ENCODE measurements at regions not wholly inside any gene's neighbourhood (a gene's known extent, or its start where the extent isn't known, plus 50 kb on each side); places are given as distances from the start of the nearest gene placed in this dataset.

DNA sequence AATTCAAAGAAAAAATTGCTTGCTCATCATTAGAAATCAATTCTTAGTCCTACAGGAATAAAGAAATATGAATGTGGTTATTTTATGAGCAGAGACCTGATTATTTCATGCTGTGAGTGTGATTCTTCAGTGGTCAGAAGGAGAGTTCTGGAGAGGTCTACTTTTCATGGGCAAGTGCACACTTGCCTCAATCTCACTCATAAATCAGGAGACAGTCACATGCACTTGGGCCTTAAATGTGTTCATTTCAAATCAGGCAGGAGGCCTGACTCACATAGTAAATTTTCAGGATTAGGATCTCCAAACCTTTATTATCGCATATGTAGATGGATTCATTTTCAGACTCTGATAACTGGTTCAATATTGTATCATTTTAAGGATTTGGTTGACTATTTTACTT lies 323.2 kb upstream of the CCNH start:
- H3K36me3 ChIP-seq (ENCODE audit: control insufficient read depth, insufficient read depth, low read length): no peaks in the 10 kb centered on the region
- H3K9me3 ChIP-seq (ENCODE audit: control insufficient read depth, insufficient read depth, low read depth, low read length): no peaks in the 10 kb centered on the region
- ChIA-PET POLR2A (no interaction called here), CTCF (no interaction called here)
- BruUV-seq (replicated peaks): no TSS peak
- TF ChIP-seq, protein P1, sequence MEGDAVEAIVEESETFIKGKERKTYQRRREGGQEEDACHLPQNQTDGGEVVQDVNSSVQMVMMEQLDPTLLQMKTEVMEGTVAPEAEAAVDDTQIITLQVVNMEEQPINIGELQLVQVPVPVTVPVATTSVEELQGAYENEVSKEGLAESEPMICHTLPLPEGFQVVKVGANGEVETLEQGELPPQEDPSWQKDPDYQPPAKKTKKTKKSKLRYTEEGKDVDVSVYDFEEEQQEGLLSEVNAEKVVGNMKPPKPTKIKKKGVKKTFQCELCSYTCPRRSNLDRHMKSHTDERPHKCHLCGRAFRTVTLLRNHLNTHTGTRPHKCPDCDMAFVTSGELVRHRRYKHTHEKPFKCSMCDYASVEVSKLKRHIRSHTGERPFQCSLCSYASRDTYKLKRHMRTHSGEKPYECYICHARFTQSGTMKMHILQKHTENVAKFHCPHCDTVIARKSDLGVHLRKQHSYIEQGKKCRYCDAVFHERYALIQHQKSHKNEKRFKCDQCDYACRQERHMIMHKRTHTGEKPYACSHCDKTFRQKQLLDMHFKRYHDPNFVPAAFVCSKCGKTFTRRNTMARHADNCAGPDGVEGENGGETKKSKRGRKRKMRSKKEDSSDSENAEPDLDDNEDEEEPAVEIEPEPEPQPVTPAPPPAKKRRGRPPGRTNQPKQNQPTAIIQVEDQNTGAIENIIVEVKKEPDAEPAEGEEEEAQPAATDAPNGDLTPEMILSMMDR (IDR thresholded peaks at IDR 0.05): no peak
- TF ChIP-seq, protein P2, sequence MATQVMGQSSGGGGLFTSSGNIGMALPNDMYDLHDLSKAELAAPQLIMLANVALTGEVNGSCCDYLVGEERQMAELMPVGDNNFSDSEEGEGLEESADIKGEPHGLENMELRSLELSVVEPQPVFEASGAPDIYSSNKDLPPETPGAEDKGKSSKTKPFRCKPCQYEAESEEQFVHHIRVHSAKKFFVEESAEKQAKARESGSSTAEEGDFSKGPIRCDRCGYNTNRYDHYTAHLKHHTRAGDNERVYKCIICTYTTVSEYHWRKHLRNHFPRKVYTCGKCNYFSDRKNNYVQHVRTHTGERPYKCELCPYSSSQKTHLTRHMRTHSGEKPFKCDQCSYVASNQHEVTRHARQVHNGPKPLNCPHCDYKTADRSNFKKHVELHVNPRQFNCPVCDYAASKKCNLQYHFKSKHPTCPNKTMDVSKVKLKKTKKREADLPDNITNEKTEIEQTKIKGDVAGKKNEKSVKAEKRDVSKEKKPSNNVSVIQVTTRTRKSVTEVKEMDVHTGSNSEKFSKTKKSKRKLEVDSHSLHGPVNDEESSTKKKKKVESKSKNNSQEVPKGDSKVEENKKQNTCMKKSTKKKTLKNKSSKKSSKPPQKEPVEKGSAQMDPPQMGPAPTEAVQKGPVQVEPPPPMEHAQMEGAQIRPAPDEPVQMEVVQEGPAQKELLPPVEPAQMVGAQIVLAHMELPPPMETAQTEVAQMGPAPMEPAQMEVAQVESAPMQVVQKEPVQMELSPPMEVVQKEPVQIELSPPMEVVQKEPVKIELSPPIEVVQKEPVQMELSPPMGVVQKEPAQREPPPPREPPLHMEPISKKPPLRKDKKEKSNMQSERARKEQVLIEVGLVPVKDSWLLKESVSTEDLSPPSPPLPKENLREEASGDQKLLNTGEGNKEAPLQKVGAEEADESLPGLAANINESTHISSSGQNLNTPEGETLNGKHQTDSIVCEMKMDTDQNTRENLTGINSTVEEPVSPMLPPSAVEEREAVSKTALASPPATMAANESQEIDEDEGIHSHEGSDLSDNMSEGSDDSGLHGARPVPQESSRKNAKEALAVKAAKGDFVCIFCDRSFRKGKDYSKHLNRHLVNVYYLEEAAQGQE (IDR thresholded peaks at IDR 0.05; ENCODE audit: insufficient read depth in 1 of 2, low read depth in 2 of 2, low read length in 1 of 2): no peak
- TF ChIP-seq POLR2AphosphoS5 (IDR thresholded peaks at IDR 0.05; ENCODE audit: low read depth, low read length) (no peak), TCF7L2 (IDR thresholded peaks at IDR 0.05; ENCODE audit: low read depth, low read length) (no peak), SIN3A (IDR thresholded peaks at IDR 0.05; ENCODE audit: borderline replicate concordance, insufficient read depth, low read depth, low read length) (no peak)
- H3K27me3 ChIP-seq (ENCODE audit: control insufficient read depth, insufficient read depth, low read length): no peaks in the 10 kb centered on the region
- ATAC-seq (no peak), DNase-seq (ENCODE audit: low read depth, low spot score) (no peak)
- H3K27ac ChIP-seq (ENCODE audit: low read length): no peak overlapping the region
- intact Hi-C loops (cut with micrococcal nuclease; ENCODE audit: unreplicated experiment) (no loop called here), in situ Hi-C loops (cut with HindIII; ENCODE audit: low pct_unique_long_range_greater_than_20kb, low sequenced_read_pairs) (no loop called here)
- H3K4me1 ChIP-seq (ENCODE audit: control insufficient read depth, insufficient read depth, low read length): no peaks in the 10 kb centered on the region
- no peak overlapping the region for H3K4me3 ChIP-seq (ENCODE audit: low read depth in 2 of 2, low read length in 2 of 2)

DNA sequence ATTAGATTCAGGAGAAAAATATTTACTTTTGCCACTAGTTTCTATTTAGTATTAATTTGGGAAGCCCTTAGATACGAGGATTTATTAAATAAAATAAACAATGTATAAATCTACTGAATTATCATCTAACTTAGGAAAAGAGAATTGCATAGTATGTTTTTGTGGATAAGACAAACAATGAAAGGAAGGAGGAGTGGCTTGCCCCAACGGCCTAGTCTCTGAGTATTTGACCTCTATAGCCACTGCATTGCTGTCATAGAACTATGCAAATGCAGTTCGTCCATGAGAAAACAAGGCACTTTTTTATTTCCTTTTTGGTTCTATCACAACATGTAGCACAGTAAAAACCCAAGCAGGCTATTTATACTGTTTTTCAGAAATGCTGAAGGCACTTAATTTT lies 321.2 kb upstream of the CCNH start:
- TF ChIP-seq, protein P1 (IDR thresholded peaks at IDR 0.05): no peak
- no peak for TF ChIP-seq POLR2AphosphoS5 (IDR thresholded peaks at IDR 0.05; ENCODE audit: low read depth, low read length)
- TF ChIP-seq, protein P2 (IDR thresholded peaks at IDR 0.05; ENCODE audit: insufficient read depth in 1 of 2, low read depth in 2 of 2, low read length in 1 of 2): no peak
- no peak for TF ChIP-seq SIN3A (IDR thresholded peaks at IDR 0.05; ENCODE audit: borderline replicate concordance, insufficient read depth, low read depth, low read length)
- TF ChIP-seq TCF7L2 (IDR thresholded peaks at IDR 0.05; ENCODE audit: low read depth, low read length): no peak
- in situ Hi-C loops (cut with HindIII; ENCODE audit: low pct_unique_long_range_greater_than_20kb, low sequenced_read_pairs): no loop called here

More for the DNA sequence above, 321.2 kb upstream of the CCNH start:
- no peaks in the 10 kb centered on the region for H3K27me3 ChIP-seq (ENCODE audit: control insufficient read depth, insufficient read depth, low read length)
- ChIA-PET POLR2A (no interaction called here), CTCF (no interaction called here)
- H3K27ac ChIP-seq (ENCODE audit: low read length): no peak overlapping the region
- no peak for ATAC-seq
- DNase-seq (ENCODE audit: low read depth, low spot score): no peak
- no TSS peak for BruUV-seq (replicated peaks)
- H3K9me3 ChIP-seq (ENCODE audit: control insufficient read depth, insufficient read depth, low read depth, low read length): no peaks in the 10 kb centered on the region
- no peaks in the 10 kb centered on the region for H3K36me3 ChIP-seq (ENCODE audit: control insufficient read depth, insufficient read depth, low read length)
- H3K4me3 ChIP-seq (ENCODE audit: low read depth in 2 of 2, low read length in 2 of 2): no peak overlapping the region
- H3K4me1 ChIP-seq (ENCODE audit: control insufficient read depth, insufficient read depth, low read length): no peaks in the 10 kb centered on the region
- intact Hi-C loops (cut with micrococcal nuclease; ENCODE audit: unreplicated experiment): no loop called here

Measured in Panc1 (cell line).